HepG2 (cell line): ENCODE measurements at regions not wholly inside any gene's neighbourhood (a gene's known extent, or its start where the extent isn't known, plus 50 kb on each side); places are given as distances from the start of the nearest gene placed in this dataset.

Experiments used
- ATM ChIP-seq: fragments of 450-650 bp; IDR thresholded peaks from 2 replicates; pipeline ENCODE4 v1.7.1; 2017; ENCODE audit warnings: mild to moderate bottlenecking, borderline replicate concordance
- ELF3 ChIP-seq: IDR thresholded peaks from 2 replicates; pipeline ENCODE4 v1.6.1; 2016; ENCODE audit warnings: missing genetic modification reagents, missing compliant biosample characterization
- GPBP1L1 ChIP-seq: sonication (generic); formaldehyde crosslinking; IDR thresholded peaks from 2 replicates; pipeline ENCODE4 v1.5.0; 2020; ENCODE audit warnings: mild to moderate bottlenecking, missing genetic modification reagents
- GPN1 ChIP-seq: sonication (generic); formaldehyde crosslinking; IDR thresholded peaks from 2 replicates; pipeline ENCODE4 v1.5.1; 2020; ENCODE audit warnings: missing genetic modification reagents, borderline replicate concordance
- HNF4G ChIP-seq, 2 experiments: sonication (generic) in 1 of 2; formaldehyde crosslinking in 1 of 2; IDR thresholded peaks; 2 replicates each; pipeline versions ENCODE4 v1.4.0 to v1.6.1; 2011 to 2020; ENCODE audit warnings: borderline replicate concordance in 2 of 2, low read depth in 2 of 2, mild to moderate bottlenecking in 2 of 2, low read length in 1 of 2, missing genetic modification reagents in 1 of 2, moderate library complexity in 1 of 2
- HOXA7 ChIP-seq: sonication (generic); formaldehyde crosslinking; IDR thresholded peaks from 2 replicates; pipeline ENCODE4 v1.8.1; 2022; ENCODE audit warnings: mild to moderate bottlenecking, missing genetic modification reagents, moderate library complexity
- KDM5B ChIP-seq: sonication (generic); formaldehyde crosslinking; IDR thresholded peaks from 2 replicates; pipeline ENCODE4 v1.4.0; 2020; ENCODE audit warnings: missing genetic modification reagents, mild to moderate bottlenecking, borderline replicate concordance
- MLXIP ChIP-seq: sonication (generic); formaldehyde crosslinking; IDR thresholded peaks from 2 replicates; pipeline ENCODE4 v1.9.0; 2021; ENCODE audit warnings: missing genetic modification reagents, borderline replicate concordance
- MTF2 ChIP-seq: sonication (generic); formaldehyde crosslinking; IDR thresholded peaks from 2 replicates; pipeline ENCODE4 v1.5.0; 2020; ENCODE audit warnings: missing genetic modification reagents, borderline replicate concordance
- PHF20 ChIP-seq: sonication (generic); formaldehyde crosslinking; IDR thresholded peaks from 2 replicates; pipeline ENCODE4 v1.5.0; 2020; ENCODE audit warnings: mild to moderate bottlenecking, missing genetic modification reagents
- SIN3B ChIP-seq: fragments of 150-350 bp; IDR thresholded peaks from 2 replicates; pipeline ENCODE4 v1.6.1; 2014; ENCODE audit warnings: low read length
- SMAD9 ChIP-seq: sonication (generic); formaldehyde crosslinking; IDR thresholded peaks from 2 replicates; pipeline ENCODE4 v1.5.1; 2020; ENCODE audit warnings: mild to moderate bottlenecking, missing genetic modification reagents
- STAG1 ChIP-seq: sonication (generic); formaldehyde crosslinking; IDR thresholded peaks from 2 replicates; pipeline ENCODE4 v1.4.0; 2020; ENCODE audit warnings: missing genetic modification reagents
- TCF7 ChIP-seq: sonication (generic); IDR thresholded peaks from 2 replicates; pipeline ENCODE4 v1.6.1; 2016; ENCODE audit warnings: antibody characterized with exemption, low read depth
- TFAP4 ChIP-seq: sonication (generic); IDR thresholded peaks from 2 replicates; pipeline ENCODE4 v1.6.1; 2016; ENCODE audit warnings: low read depth, borderline replicate concordance
- ZFP36L2 ChIP-seq: sonication (generic); formaldehyde crosslinking; IDR thresholded peaks from 2 replicates; pipeline ENCODE4 v1.4.0; 2020; ENCODE audit warnings: missing genetic modification reagents
- ZFY ChIP-seq: sonication (generic); formaldehyde crosslinking; IDR thresholded peaks from 2 replicates; pipeline ENCODE4 v1.4.0; 2020; ENCODE audit warnings: missing genetic modification reagents
- ZMYM2 ChIP-seq: sonication (generic); formaldehyde crosslinking; IDR thresholded peaks from 2 replicates; pipeline ENCODE4 v1.8.0; 2022; ENCODE audit warnings: mild to moderate bottlenecking, missing genetic modification reagents
- ZNF12 ChIP-seq: sonication (generic); formaldehyde crosslinking; IDR thresholded peaks from 2 replicates; pipeline ENCODE4 v1.5.0; 2020; ENCODE audit warnings: missing genetic modification reagents
- ZNF451 ChIP-seq: sonication (generic); formaldehyde crosslinking; IDR thresholded peaks from 2 replicates; pipeline ENCODE4 v1.5.0; 2020; ENCODE audit warnings: mild to moderate bottlenecking, missing genetic modification reagents
- ZNF672 ChIP-seq: sonication (generic); formaldehyde crosslinking; IDR thresholded peaks from 2 replicates; pipeline ENCODE4 v1.8.1; 2022; ENCODE audit warnings: missing genetic modification reagents
- TF ChIP-seq, protein P1 (sequence below): sonication (generic); formaldehyde crosslinking; IDR thresholded peaks from 2 replicates; pipeline ENCODE4 v1.5.0; 2020; ENCODE audit warnings: mild to moderate bottlenecking, missing genetic modification reagents

- TF ChIP-seq ELF3 (CRISPR knock-in tag) (peak; percentile 40; the same call in 1 of the 2 replicates), TCF7 (peak; percentile 82), ZNF451 (CRISPR knock-in tag) (no peak), ZFY (CRISPR knock-in tag) (no peak), TFAP4 (peak; percentile 24; the same call in 1 of the 2 replicates), GPBP1L1 (CRISPR knock-in tag) (no peak), KDM5B (CRISPR knock-in tag) (no peak), MLXIP (CRISPR knock-in tag) (no peak), HNF4G (IDR thresholded peaks at IDR 0.05; ENCODE audit: borderline replicate concordance, low read depth, low read length) (peak; percentile 55), HNF4G (CRISPR knock-in tag; IDR thresholded peaks at IDR 0.05; ENCODE audit: borderline replicate concordance, low read depth) (0 out of 2 replicates have a peak, but pooled peaks have one; percentile 36), ZFP36L2 (CRISPR knock-in tag) (no peak), ZNF12 (no peak), HOXA7 (CRISPR knock-in tag) (no peak), ATM (no peak), PHF20 (no peak), STAG1 (CRISPR knock-in tag) (0 out of 2 replicates have a peak, but pooled peaks have one; percentile 14), SIN3B (no peak), GPN1 (CRISPR knock-in tag) (no peak), SMAD9 (CRISPR knock-in tag) (no peak), ZMYM2 (CRISPR knock-in tag) (no peak), ZNF672 (no peak), MTF2 (CRISPR knock-in tag) (no peak)
- TF ChIP-seq, protein P1, sequence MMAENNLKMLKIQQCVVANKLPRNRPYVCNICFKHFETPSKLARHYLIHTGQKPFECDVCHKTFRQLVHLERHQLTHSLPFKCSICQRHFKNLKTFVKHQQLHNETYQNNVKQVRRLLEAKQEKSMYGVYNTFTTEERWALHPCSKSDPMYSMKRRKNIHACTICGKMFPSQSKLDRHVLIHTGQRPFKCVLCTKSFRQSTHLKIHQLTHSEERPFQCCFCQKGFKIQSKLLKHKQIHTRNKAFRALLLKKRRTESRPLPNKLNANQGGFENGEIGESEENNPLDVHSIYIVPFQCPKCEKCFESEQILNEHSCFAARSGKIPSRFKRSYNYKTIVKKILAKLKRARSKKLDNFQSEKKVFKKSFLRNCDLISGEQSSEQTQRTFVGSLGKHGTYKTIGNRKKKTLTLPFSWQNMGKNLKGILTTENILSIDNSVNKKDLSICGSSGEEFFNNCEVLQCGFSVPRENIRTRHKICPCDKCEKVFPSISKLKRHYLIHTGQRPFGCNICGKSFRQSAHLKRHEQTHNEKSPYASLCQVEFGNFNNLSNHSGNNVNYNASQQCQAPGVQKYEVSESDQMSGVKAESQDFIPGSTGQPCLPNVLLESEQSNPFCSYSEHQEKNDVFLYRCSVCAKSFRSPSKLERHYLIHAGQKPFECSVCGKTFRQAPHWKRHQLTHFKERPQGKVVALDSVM (CRISPR knock-in tag) = no peak
These were observed 117.1 kb upstream of the COX10 start (continued) for GRCh38 chr17:13952009-13952750.
